OCI-LY7 (cell line): ENCODE measurements at regions not wholly inside any gene's neighbourhood (a gene's known extent, or its start where the extent isn't known, plus 50 kb on each side); places are given as distances from the start of the nearest gene placed in this dataset.
"Not testable (repeated sequence)": the region's sequence is repeated elsewhere in the genome, so short reads cannot be mapped to it uniquely, and the experiment has no call there.

Experiments
- BruUV-seq: library from RNA; stranded (reverse); fragments of 400-500 nt; replicated peaks from 2 replicates; lab custom pipeline; 2021; lab: Mats Ljungman, UMichigan
- CTCF ChIA-PET: fragments of 300-600 bp; sonication (Branson Sonifier 250); formaldehyde crosslinking; loops from one replicate; lab custom pipeline; 2022; ENCODE audit warnings: antibody characterized with exemption; ENCODE audit not compliant: unreplicated experiment; lab: Charles Lee
- POLR2A ChIA-PET: fragments of 300-600 bp; sonication (Branson Sonifier 250); formaldehyde crosslinking; loops from one replicate; lab custom pipeline; 2022; ENCODE audit warnings: antibody characterized with exemption; lab: Charles Lee
- DNase-seq: peaks from one replicate; pipeline ENCODE4 v3.0.0-alpha.2; 2015; ENCODE audit warnings: low spot score
- H2AFZ ChIP-seq: fragments of 200-600 bp; sonication (generic), shearing (Covaris generic); 2 replicates; pipeline ENCODE4 v1.6.1; 2014; ENCODE audit warnings: mild to moderate bottlenecking, antibody characterized with exemption, low read length, moderate library complexity
- H3K27ac ChIP-seq: fragments of 200-600 bp; sonication (generic); 2 replicates; pipeline ENCODE4 v1.5.1; 2014; ENCODE audit warnings: mixed run types, low read depth, mild to moderate bottlenecking, moderate library complexity, low read length, inconsistent platforms; ENCODE audit not compliant: poor library complexity, severe bottlenecking
- H3K36me3 ChIP-seq: fragments of 200-600 bp; sonication (generic); 2 replicates; pipeline ENCODE4 v1.6.1; 2014; ENCODE audit warnings: mild to moderate bottlenecking, antibody characterized with exemption, low read length, moderate library complexity, mixed read lengths; ENCODE audit not compliant: insufficient read depth
- H3K4me1 ChIP-seq: fragments of 200-600 bp; sonication (generic); 2 replicates; pipeline ENCODE4 v1.5.1; 2014; ENCODE audit warnings: mild to moderate bottlenecking, low read length; ENCODE audit not compliant: insufficient read depth, poor library complexity, severe bottlenecking
- H3K4me2 ChIP-seq: fragments of 200-600 bp; sonication (generic); 2 replicates; pipeline ENCODE4 v1.6.1; 2014; ENCODE audit warnings: mild to moderate bottlenecking, low read length
- H3K4me3 ChIP-seq: fragments of 200-600 bp; sonication (generic); 2 replicates; pipeline ENCODE4 v1.5.1; 2014; ENCODE audit warnings: mild to moderate bottlenecking, low read depth, low read length; ENCODE audit not compliant: poor library complexity, severe bottlenecking
- H3K79me2 ChIP-seq: fragments of 200-600 bp; sonication (generic); 2 replicates; pipeline ENCODE4 v1.6.1; 2016; ENCODE audit warnings: low read depth, mild to moderate bottlenecking, low read length, moderate library complexity, mixed read lengths; ENCODE audit not compliant: insufficient read depth
- H3K9me2 ChIP-seq: fragments of 200-600 bp; sonication (generic); 2 replicates; pipeline ENCODE4 v1.6.1; 2016; ENCODE audit warnings: mild to moderate bottlenecking, low read length, mixed read lengths; ENCODE audit not compliant: insufficient read depth
- H3K9me3 ChIP-seq: fragments of 200-600 bp; sonication (generic); 2 replicates; pipeline ENCODE4 v1.6.1; 2014; ENCODE audit warnings: mild to moderate bottlenecking, mixed run types, low read length, mixed read lengths
- H4K20me1 ChIP-seq: fragments of 200-600 bp; sonication (generic); 2 replicates; pipeline ENCODE4 v1.6.1; 2014; ENCODE audit warnings: mild to moderate bottlenecking, antibody characterized with exemption, low read length, moderate library complexity, mixed read lengths; ENCODE audit not compliant: insufficient read depth
- EZH2phosphoT487 ChIP-seq: fragments of 200-600 bp; sonication (generic); IDR thresholded peaks from 2 replicates; pipeline ENCODE4 v1.6.1; 2018; ENCODE audit warnings: low read depth, borderline replicate concordance, mild to moderate bottlenecking, mixed run types, antibody characterized with exemption, low read length, moderate library complexity, mixed read lengths
- intact Hi-C: fragments of 100-400 bp; cut with micrococcal nuclease; formaldehyde crosslinking; loops from one replicate; pipeline ENCODE4 v1.10.0; 2022; ENCODE audit not compliant: unreplicated experiment
- TF ChIP-seq, protein P1 (sequence below): fragments of 200-600 bp; sonication (generic); conservative IDR thresholded peaks from 2 replicates; pipeline ENCODE4 v1.5.1; 2014; ENCODE audit warnings: mild to moderate bottlenecking, antibody characterized with exemption, low read length, moderate library complexity, mixed read lengths

- no peak for DNase-seq
- CTCF ChIA-PET: no interaction called here
- no peaks in the 10 kb centered on the region for H3K79me2 ChIP-seq
- no peak overlapping the region for H3K27ac ChIP-seq
- TF ChIP-seq, protein P1, sequence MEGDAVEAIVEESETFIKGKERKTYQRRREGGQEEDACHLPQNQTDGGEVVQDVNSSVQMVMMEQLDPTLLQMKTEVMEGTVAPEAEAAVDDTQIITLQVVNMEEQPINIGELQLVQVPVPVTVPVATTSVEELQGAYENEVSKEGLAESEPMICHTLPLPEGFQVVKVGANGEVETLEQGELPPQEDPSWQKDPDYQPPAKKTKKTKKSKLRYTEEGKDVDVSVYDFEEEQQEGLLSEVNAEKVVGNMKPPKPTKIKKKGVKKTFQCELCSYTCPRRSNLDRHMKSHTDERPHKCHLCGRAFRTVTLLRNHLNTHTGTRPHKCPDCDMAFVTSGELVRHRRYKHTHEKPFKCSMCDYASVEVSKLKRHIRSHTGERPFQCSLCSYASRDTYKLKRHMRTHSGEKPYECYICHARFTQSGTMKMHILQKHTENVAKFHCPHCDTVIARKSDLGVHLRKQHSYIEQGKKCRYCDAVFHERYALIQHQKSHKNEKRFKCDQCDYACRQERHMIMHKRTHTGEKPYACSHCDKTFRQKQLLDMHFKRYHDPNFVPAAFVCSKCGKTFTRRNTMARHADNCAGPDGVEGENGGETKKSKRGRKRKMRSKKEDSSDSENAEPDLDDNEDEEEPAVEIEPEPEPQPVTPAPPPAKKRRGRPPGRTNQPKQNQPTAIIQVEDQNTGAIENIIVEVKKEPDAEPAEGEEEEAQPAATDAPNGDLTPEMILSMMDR: no peak
- TF ChIP-seq EZH2phosphoT487: no peak
- no peaks in the 10 kb centered on the region for H3K9me2 ChIP-seq
- H3K4me2 ChIP-seq: no peak overlapping the region
- H3K4me1 ChIP-seq: no peaks in the 10 kb centered on the region
- no peak overlapping the region for H3K4me3 ChIP-seq
- no peaks in the 10 kb centered on the region for H3K9me3 ChIP-seq
- H3K36me3 ChIP-seq: no peaks in the 10 kb centered on the region
- no peaks in the 10 kb centered on the region for H4K20me1 ChIP-seq
- BruUV-seq: no TSS peak
- intact Hi-C loops: no loop called here
- POLR2A ChIA-PET: no interaction called here
- H2AFZ ChIP-seq: no peak overlapping the region
These were observed 273.5 kb downstream of the LIPI start for GRCh38 chr21:13937236-13937635.

DNA sequence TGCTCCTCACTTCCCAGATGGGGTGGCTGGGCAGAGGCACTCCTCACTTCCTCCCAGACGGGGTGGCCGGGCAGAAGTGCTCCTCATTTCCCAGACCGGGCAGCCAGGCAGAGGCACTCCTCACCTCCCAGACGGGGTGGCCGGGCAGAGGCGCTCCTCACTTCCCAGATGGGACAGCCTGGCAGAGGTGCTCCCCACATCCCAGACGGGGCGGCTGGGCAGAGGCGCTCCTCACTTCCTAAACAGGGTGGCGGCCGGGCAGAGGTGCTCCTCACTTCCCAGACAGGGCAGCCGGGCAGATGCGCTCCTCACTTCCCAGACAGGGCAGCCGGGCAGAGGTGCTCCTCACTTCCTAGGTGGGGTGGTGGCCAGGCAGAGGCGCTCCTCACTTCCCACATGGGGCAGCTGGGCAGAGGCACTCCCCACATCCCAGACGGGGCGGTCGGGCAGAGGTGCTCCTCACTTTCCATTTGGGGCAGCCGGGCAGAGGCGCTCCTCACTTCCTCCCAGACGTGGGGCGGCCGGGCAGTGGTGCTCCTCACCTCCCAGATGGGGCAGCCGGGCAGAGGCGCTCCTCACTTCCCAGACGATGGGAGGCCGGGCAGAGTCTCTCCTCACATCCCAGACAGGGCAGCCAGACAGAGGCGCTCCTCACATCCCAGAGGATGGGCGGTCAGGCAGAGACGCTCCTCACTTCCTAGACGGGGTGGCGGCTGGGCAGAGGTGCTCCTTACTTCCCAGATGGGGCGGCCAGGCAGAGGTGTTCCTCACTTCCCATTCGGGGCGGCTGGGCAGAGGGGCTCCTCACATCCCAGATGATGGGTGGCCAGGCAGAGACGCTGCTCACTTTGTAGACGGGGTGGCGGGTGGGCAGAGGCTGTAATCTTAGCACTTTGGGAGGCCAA, 274.5 kb downstream of the LIPI start:
- H3K4me3 ChIP-seq, BruUV-seq, H3K4me1 ChIP-seq, H3K36me3 ChIP-seq, H3K9me3 ChIP-seq, intact Hi-C loops, H4K20me1 ChIP-seq, H2AFZ ChIP-seq, H3K9me2 ChIP-seq, H3K4me2 ChIP-seq, CTCF ChIA-PET, DNase-seq, H3K79me2 ChIP-seq, H3K27ac ChIP-seq, POLR2A ChIA-PET: not testable (repeated sequence)

GRCh38 chr21:13935396-13936032, 275.2 kb downstream of the LIPI start:
- H4K20me1 ChIP-seq, POLR2A ChIA-PET, H3K27ac ChIP-seq, H3K9me2 ChIP-seq, H2AFZ ChIP-seq, DNase-seq, CTCF ChIA-PET, H3K4me1 ChIP-seq, BruUV-seq, H3K4me2 ChIP-seq, H3K79me2 ChIP-seq, H3K9me3 ChIP-seq, intact Hi-C loops, H3K36me3 ChIP-seq, H3K4me3 ChIP-seq: not testable (repeated sequence)

- H3K36me3 ChIP-seq, H3K4me2 ChIP-seq, H3K9me2 ChIP-seq, H3K4me1 ChIP-seq, H4K20me1 ChIP-seq, POLR2A ChIA-PET, intact Hi-C loops, H3K9me3 ChIP-seq, CTCF ChIA-PET, BruUV-seq, H3K4me3 ChIP-seq, H3K27ac ChIP-seq, H2AFZ ChIP-seq, DNase-seq, H3K79me2 ChIP-seq: not testable (repeated sequence)
These were observed 275.8 kb downstream of the LIPI start for GRCh38 chr21:13934887-13935342.

DNA sequence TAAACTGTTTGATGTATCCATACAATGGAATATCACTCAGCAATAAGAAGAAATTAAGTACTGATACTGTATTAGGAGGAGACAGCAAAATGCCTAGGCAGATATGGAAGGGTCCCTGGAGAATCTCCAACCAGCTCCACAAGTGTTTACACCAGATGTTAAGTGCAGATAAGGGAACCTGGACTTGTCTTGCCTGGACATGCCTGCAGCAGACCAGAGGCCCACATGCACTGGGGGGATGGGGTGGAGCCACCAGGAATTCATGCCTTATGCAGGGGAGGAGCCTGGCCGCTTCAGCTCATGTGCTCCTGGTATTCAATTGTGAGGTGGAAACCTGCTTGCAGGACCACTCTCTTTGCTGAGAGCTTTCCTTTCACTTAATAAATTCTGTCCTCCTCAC, 287.6 kb downstream of the LIPI start:
- H3K9me3 ChIP-seq, H3K4me3 ChIP-seq, H3K36me3 ChIP-seq, CTCF ChIA-PET, H3K4me2 ChIP-seq, H3K4me1 ChIP-seq, H3K27ac ChIP-seq, POLR2A ChIA-PET, BruUV-seq, intact Hi-C loops, H3K9me2 ChIP-seq, DNase-seq, H2AFZ ChIP-seq, H3K79me2 ChIP-seq, H4K20me1 ChIP-seq: not testable (repeated sequence)
